ENCODE measurements at regions not wholly inside any gene's neighbourhood (a gene's known extent, or its start where the extent isn't known, plus 50 kb on each side); places are given as distances from the start of the nearest gene placed in this dataset.

DNA sequence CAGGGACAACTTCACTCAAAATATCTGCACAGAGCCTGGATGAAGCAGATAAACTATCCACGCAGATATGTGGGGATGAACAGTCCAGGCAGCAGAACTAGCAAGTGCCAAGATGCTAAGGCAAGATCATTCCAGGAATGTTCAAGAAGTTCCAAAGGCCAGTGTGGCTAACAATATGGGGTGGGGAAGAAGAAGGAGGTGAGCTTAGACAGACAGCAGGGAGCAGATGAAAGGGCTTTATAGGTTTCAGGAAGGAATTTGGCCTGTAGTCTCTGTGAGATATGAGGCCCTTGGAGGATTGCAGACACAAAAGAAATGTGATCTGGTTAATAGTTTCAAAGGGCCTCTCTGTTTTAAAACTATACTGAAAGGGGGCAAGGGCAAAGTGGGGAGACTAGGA, 63.5 kb upstream of the PPM1H start:
- Histone ChIP-seq H3K4me1 (ENCODE audit: insufficient read depth) (peaks cover 3% of the 10 kb centered on the region), H3K27ac (no peak overlapping the region), H3K9me3 (no peaks in the 10 kb centered on the region), H3K27me3 (no peaks in the 10 kb centered on the region), H3K36me3 (no peaks in the 10 kb centered on the region), H3K4me3 (no peak overlapping the region)
- WGBS, 3 donors: 73 to 84% (median 83%) methylated on average over 1 of the region's 1 CpG
- intact Hi-C loops (cut with DNase I): loop anchor here in 1 of 4 donors (5.0 kb wide), 1 partner anchor 254 kb away; no protein-coding TSS in a partner anchor
- TF ChIP-seq, protein P1, sequence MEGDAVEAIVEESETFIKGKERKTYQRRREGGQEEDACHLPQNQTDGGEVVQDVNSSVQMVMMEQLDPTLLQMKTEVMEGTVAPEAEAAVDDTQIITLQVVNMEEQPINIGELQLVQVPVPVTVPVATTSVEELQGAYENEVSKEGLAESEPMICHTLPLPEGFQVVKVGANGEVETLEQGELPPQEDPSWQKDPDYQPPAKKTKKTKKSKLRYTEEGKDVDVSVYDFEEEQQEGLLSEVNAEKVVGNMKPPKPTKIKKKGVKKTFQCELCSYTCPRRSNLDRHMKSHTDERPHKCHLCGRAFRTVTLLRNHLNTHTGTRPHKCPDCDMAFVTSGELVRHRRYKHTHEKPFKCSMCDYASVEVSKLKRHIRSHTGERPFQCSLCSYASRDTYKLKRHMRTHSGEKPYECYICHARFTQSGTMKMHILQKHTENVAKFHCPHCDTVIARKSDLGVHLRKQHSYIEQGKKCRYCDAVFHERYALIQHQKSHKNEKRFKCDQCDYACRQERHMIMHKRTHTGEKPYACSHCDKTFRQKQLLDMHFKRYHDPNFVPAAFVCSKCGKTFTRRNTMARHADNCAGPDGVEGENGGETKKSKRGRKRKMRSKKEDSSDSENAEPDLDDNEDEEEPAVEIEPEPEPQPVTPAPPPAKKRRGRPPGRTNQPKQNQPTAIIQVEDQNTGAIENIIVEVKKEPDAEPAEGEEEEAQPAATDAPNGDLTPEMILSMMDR (IDR thresholded peaks at IDR 0.05): no peak
- TF ChIP-seq EP300 (IDR thresholded peaks at IDR 0.05): no peak
- no peak for DNase-seq

DNA sequence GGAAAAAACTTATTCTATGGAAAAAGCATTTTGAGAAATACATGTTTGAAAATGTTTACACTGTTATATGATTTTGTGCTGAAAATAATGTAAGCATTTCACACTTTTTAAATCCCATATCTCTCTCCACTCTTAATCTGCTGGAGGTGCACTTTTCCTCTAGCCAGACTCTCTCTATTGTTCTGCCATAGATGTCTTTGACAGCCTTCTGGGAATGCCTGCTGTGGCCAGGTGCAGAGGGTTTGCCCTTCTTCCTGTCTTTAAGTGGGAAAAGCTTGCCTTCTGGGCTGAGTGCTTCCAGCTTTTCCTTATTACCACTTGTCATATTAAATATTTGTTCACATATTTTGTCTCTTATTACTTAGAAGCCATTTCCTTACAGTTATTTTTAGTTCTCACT, 60.1 kb upstream of the PPM1H start:
- TF ChIP-seq POLR2A (IDR thresholded peaks at IDR 0.05) (no peak), EP300 (IDR thresholded peaks at IDR 0.05) (no peak)
- TF ChIP-seq, protein P1 (IDR thresholded peaks at IDR 0.05): no peak
- no peaks in the 10 kb centered on the region for H3K36me3 ChIP-seq
- no peak overlapping the region for H3K4me3 ChIP-seq
- H3K9me3 ChIP-seq: no peaks in the 10 kb centered on the region
- H3K27ac ChIP-seq: no peak overlapping the region
- H3K27me3 ChIP-seq: no peaks in the 10 kb centered on the region
- intact Hi-C loops (cut with DNase I): loop anchor here in 1 of 4 donors (5.0 kb wide), 1 partner anchor 257 kb away; no protein-coding TSS in a partner anchor
- no peaks in the 10 kb centered on the region for H3K4me1 ChIP-seq (ENCODE audit: insufficient read depth)
- DNase-seq: no peak

DNA sequence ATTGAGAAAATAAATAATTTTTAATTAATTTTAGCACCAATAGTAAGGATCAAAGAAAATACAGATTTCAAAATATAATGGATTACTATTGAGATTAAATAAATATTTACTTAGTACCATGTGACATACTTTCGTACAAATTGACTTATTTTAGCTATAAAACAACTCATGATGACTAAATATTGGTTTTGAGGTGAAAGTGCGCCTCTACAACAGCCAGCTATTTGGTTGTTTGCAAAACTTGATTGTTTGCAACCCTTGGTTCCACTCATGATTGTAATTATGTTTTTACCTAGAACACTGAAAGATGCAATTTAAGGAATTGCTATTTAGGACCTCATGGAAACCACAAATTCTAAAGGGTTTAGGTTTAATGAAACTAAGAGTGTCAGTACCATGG, 51.9 kb upstream of the PPM1H start:
- no peak overlapping the region for H3K27ac ChIP-seq
- 39 to 87% (median 60%) methylated on average over 2 of the region's 2 CpGs for WGBS, 3 donors
- H3K36me3 ChIP-seq: no peaks in the 10 kb centered on the region

More for the DNA sequence above, 51.9 kb upstream of the PPM1H start:
- Histone ChIP-seq H3K27me3 (no peaks in the 10 kb centered on the region), H3K9me3 (no peaks in the 10 kb centered on the region), H3K4me1 (ENCODE audit: insufficient read depth) (no peaks in the 10 kb centered on the region), H3K4me3 (no peak overlapping the region)
- TF ChIP-seq POLR2A (IDR thresholded peaks at IDR 0.05): no peak
- TF ChIP-seq, protein P1 (IDR thresholded peaks at IDR 0.05): no peak
- no peak for TF ChIP-seq EP300 (IDR thresholded peaks at IDR 0.05)
- DNase-seq: no peak
- intact Hi-C loops (cut with DNase I): no loop called here

All from ovary (tissue), 7 donors.